ENCODE measurements at regions not wholly inside any gene's neighbourhood (a gene's known extent, or its start where the extent isn't known, plus 50 kb on each side); places are given as distances from the start of the nearest gene placed in this dataset.

GRCh38 chr14:66036547-66036946 lies 449.6 kb upstream of the CCDC196 start:
- Histone ChIP-seq H3K4me1 (ENCODE audit: control insufficient read depth in 5 of 5, insufficient read depth in 5 of 5, low read length in 5 of 5) (no peaks in the 10 kb centered on the region), H3K27me3 (ENCODE audit: control insufficient read depth in 3 of 3, insufficient read depth in 3 of 3, low read length in 2 of 3) (no peaks in the 10 kb centered on the region), H3K9me3 (ENCODE audit: control insufficient read depth in 4 of 4, insufficient read depth in 3 of 4, low read length in 3 of 4) (peaks cover 0 to 3% (median 0%) of the 10 kb centered on the region in 4 donors), H3K27ac (ENCODE audit: low read depth in 1 of 2, low read length in 1 of 2) (no peak overlapping the region), H3K4me3 (no peak overlapping the region), H3K36me3 (ENCODE audit: control insufficient read depth in 4 of 4, insufficient read depth in 4 of 4, low read length in 4 of 4) (no peaks in the 10 kb centered on the region), H3K9ac (ENCODE audit: insufficient read depth in 1 of 2, low read length in 2 of 2) (no peak overlapping the region)
- 78 to 91% methylated on average over 2 of the region's 2 CpGs for WGBS, 2 donors
- DNase-seq (no peak), ATAC-seq (ENCODE audit: insufficient read depth, low FRiP score) (no peak)
- no peak for TF ChIP-seq CTCF (IDR thresholded peaks at IDR 0.05; ENCODE audit: control extremely low read depth, extremely low read depth)

- no peaks in the 10 kb centered on the region for H3K27me3 ChIP-seq (ENCODE audit: control insufficient read depth in 3 of 3, insufficient read depth in 3 of 3, low read length in 2 of 3)
- 66 to 70% methylated on average over 2 of the region's 2 CpGs for WGBS, 2 donors
- TF ChIP-seq CTCF (IDR thresholded peaks at IDR 0.05; ENCODE audit: control extremely low read depth, extremely low read depth) = no peak
- peaks cover 0 to 3% (median 0%) of the 10 kb centered on the region in 4 donors for H3K9me3 ChIP-seq (ENCODE audit: control insufficient read depth in 4 of 4, insufficient read depth in 3 of 4, low read length in 3 of 4)
- DNase-seq (no peak), ATAC-seq (ENCODE audit: insufficient read depth, low FRiP score) (no peak)
- H3K4me3 ChIP-seq = no peak overlapping the region
- H3K4me1 ChIP-seq (ENCODE audit: control insufficient read depth in 5 of 5, insufficient read depth in 5 of 5, low read length in 5 of 5) = no peaks in the 10 kb centered on the region
- no peak overlapping the region for H3K9ac ChIP-seq (ENCODE audit: insufficient read depth in 1 of 2, low read length in 2 of 2)
- H3K36me3 ChIP-seq (ENCODE audit: control insufficient read depth in 4 of 4, insufficient read depth in 4 of 4, low read length in 4 of 4) = no peaks in the 10 kb centered on the region
- no peak overlapping the region for H3K27ac ChIP-seq (ENCODE audit: low read depth in 1 of 2, low read length in 1 of 2)
Measured at GRCh38 chr14:66037361-66037760, 448.8 kb upstream of the CCDC196 start.

- Histone ChIP-seq H3K36me3 (ENCODE audit: control insufficient read depth in 4 of 4, insufficient read depth in 4 of 4, low read length in 4 of 4) (no peaks in the 10 kb centered on the region), H3K4me3 (no peak overlapping the region), H3K27me3 (ENCODE audit: control insufficient read depth in 3 of 3, insufficient read depth in 3 of 3, low read length in 2 of 3) (no peaks in the 10 kb centered on the region), H3K9me3 (ENCODE audit: control insufficient read depth in 4 of 4, insufficient read depth in 3 of 4, low read length in 3 of 4) (peaks cover 0 to 3% (median 0%) of the 10 kb centered on the region in 4 donors), H3K27ac (ENCODE audit: low read depth in 1 of 2, low read length in 1 of 2) (no peak overlapping the region), H3K9ac (ENCODE audit: insufficient read depth in 1 of 2, low read length in 2 of 2) (no peak overlapping the region), H3K4me1 (ENCODE audit: control insufficient read depth in 5 of 5, insufficient read depth in 5 of 5, low read length in 5 of 5) (no peaks in the 10 kb centered on the region)
- no peak for TF ChIP-seq CTCF (IDR thresholded peaks at IDR 0.05; ENCODE audit: control extremely low read depth, extremely low read depth)
- DNase-seq (no peak), ATAC-seq (ENCODE audit: insufficient read depth, low FRiP score) (no peak)
- 49 to 77% methylated on average over 3 of the region's 3 CpGs for WGBS, 2 donors
Measured at GRCh38 chr14:66038212-66038611, 448.0 kb upstream of the CCDC196 start.

GRCh38 chr14:66038618-66039017 lies 447.6 kb upstream of the CCDC196 start:
- 26 to 64% methylated on average over 1 of the region's 1 CpG for WGBS, 2 donors
- Histone ChIP-seq H3K27me3 (ENCODE audit: control insufficient read depth in 3 of 3, insufficient read depth in 3 of 3, low read length in 2 of 3) (no peaks in the 10 kb centered on the region), H3K9me3 (ENCODE audit: control insufficient read depth in 4 of 4, insufficient read depth in 3 of 4, low read length in 3 of 4) (peaks cover 0 to 3% (median 0%) of the 10 kb centered on the region in 4 donors), H3K36me3 (ENCODE audit: control insufficient read depth in 4 of 4, insufficient read depth in 4 of 4, low read length in 4 of 4) (no peaks in the 10 kb centered on the region), H3K4me3 (no peak overlapping the region), H3K27ac (ENCODE audit: low read depth in 1 of 2, low read length in 1 of 2) (no peak overlapping the region), H3K4me1 (ENCODE audit: control insufficient read depth in 5 of 5, insufficient read depth in 5 of 5, low read length in 5 of 5) (no peaks in the 10 kb centered on the region), H3K9ac (ENCODE audit: insufficient read depth in 1 of 2, low read length in 2 of 2) (no peak overlapping the region)
- ATAC-seq (ENCODE audit: insufficient read depth, low FRiP score) (peak; percentile 72), DNase-seq (peak; percentile 16 to 64 (median 29))
- no peak for TF ChIP-seq CTCF (IDR thresholded peaks at IDR 0.05; ENCODE audit: control extremely low read depth, extremely low read depth)
